CD8-positive, alpha-beta memory T cell (primary cell): ENCODE measurements at regions not wholly inside any gene's neighbourhood (a gene's known extent, or its start where the extent isn't known, plus 50 kb on each side); places are given as distances from the start of the nearest gene placed in this dataset.
A peak's percentile ranks its signal among the peaks of the same experiment; 100 is the strongest.

Source experiments
- CTCF ChIA-PET: fragments of 350-600 bp; sonication (Branson Sonifier 250); formaldehyde crosslinking; loops from one replicate; lab custom pipeline; 2021; ENCODE audit warnings: antibody characterized with exemption; lab: Charles Lee
- POLR2A ChIA-PET: fragments of 350-600 bp; sonication (Branson Sonifier 250); formaldehyde crosslinking; loops from one replicate; lab custom pipeline; 2021; ENCODE audit warnings: antibody characterized with exemption; lab: Charles Lee
- DNase-seq, 5 donors: peaks; one replicate each; pipeline versions ENCODE4 v3.0.0 to v3.0.0-alpha.2; 2020 to 2022; ENCODE audit warnings: mixed read lengths in 1 of 5
- H3K27ac ChIP-seq: one replicate; pipeline ENCODE4 v1.7.0; 2013; ENCODE audit warnings: low read depth, mild to moderate bottlenecking, low read length, moderate library complexity
- H3K27me3 ChIP-seq: 2 replicates; pipeline ENCODE4 v1.7.0; 2013; ENCODE audit warnings: low read length, mild to moderate bottlenecking; ENCODE audit not compliant: insufficient read depth, poor library complexity, severe bottlenecking
- H3K36me3 ChIP-seq: 2 replicates; pipeline ENCODE4 v1.7.0; 2013; ENCODE audit warnings: mild to moderate bottlenecking, low read length, moderate library complexity; ENCODE audit not compliant: insufficient read depth
- H3K4me1 ChIP-seq: 2 replicates; pipeline ENCODE4 v1.7.0; 2013; ENCODE audit warnings: mild to moderate bottlenecking, low read length, moderate library complexity; ENCODE audit not compliant: insufficient read depth
- H3K4me3 ChIP-seq: 2 replicates; pipeline ENCODE4 v1.7.0; 2013; ENCODE audit warnings: mild to moderate bottlenecking, low read length
- H3K9me3 ChIP-seq: 2 replicates; pipeline ENCODE4 v1.7.0; 2013; ENCODE audit warnings: mild to moderate bottlenecking, low read length
- H3K27ac Mint-ChIP-seq, 8 donors: one replicate each; pipeline ENCODE4 v1.8.0; 2020 to 2021; ENCODE audit warnings: mixed read lengths in 8 of 8, mild to moderate bottlenecking in 6 of 8, inconsistent platforms in 3 of 8, moderate library complexity in 3 of 8
- H3K27me3 Mint-ChIP-seq, 2 donors: one replicate each; pipeline ENCODE4 v1.8.0; 2020 to 2021; ENCODE audit warnings: mixed read lengths in 2 of 2, mild to moderate bottlenecking in 1 of 2, moderate library complexity in 1 of 2
- H3K36me3 Mint-ChIP-seq, 3 donors: one replicate each; pipeline ENCODE4 v1.8.0; 2020 to 2021; ENCODE audit warnings: mixed read lengths in 3 of 3, inconsistent platforms in 1 of 3, mild to moderate bottlenecking in 1 of 3
- H3K4me1 Mint-ChIP-seq, 3 donors: one replicate each; pipeline ENCODE4 v1.8.0; 2020 to 2021; ENCODE audit warnings: mixed read lengths in 3 of 3, inconsistent platforms in 1 of 3, mild to moderate bottlenecking in 1 of 3
- H3K4me3 Mint-ChIP-seq, 7 donors: one replicate each; pipeline ENCODE4 v1.8.0; 2020 to 2021; ENCODE audit warnings: mixed read lengths in 7 of 7, mild to moderate bottlenecking in 6 of 7, moderate library complexity in 4 of 7, inconsistent platforms in 2 of 7
- H3K9me3 Mint-ChIP-seq, 5 donors: one replicate each; pipeline ENCODE4 v1.8.0; 2020 to 2022; ENCODE audit warnings: mixed read lengths in 5 of 5, mild to moderate bottlenecking in 3 of 5, moderate library complexity in 2 of 5, inconsistent platforms in 1 of 5

- Mint-ChIP-seq H3K9me3 (no peaks in the 10 kb centered on the region), H3K36me3 (no peaks in the 10 kb centered on the region), H3K27ac (no peak overlapping the region)
Measured at GRCh38 chr6:43935921-43936439, 166.0 kb downstream of the VEGFA start.

DNA sequence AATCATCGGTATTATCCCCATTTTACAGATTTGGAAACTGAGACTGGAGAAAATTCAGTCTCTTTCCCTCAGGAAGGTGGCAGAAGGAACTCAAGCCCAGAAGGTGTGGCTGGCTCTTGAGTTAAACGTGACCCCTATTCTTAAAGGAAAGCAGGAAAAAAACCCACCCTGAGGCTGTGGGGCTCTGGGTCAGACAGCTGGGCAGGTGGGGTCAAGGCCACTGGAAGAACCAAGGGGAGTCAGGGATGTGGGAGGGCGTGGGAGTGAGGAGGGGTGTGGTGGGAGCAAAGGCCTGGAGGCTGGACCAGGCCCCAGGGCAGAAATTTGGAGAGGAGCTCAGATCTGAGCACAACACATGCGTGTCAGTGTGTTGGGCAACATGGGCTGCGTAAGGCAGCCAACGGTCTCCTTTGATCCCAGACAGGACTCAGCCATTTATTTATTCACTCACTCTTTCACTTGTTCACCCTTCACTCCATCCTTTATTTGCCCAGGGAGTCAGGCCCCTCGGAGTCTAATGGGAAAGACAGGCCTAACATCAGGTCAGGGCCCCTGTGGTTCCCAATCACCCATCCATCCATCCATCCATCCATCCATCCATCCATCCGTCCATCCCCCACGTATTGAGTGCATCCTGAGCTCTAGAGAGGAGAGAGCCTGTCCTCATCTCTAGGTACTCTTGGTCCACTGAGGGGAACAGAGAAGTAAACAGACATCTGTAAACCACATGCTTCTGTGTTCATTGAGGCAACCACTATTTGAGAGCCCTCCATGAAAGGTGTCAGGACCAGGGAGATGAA, 165.0 kb downstream of the VEGFA start:
- Histone ChIP-seq H3K36me3 (no peaks in the 10 kb centered on the region), H3K27ac (no peak overlapping the region), H3K27me3 (no peaks in the 10 kb centered on the region), H3K4me3 (no peak overlapping the region), H3K9me3 (no peaks in the 10 kb centered on the region), H3K4me1 (no peaks in the 10 kb centered on the region)
- Mint-ChIP-seq H3K27me3 (no peaks in the 10 kb centered on the region), H3K4me3 (no peak overlapping the region), H3K4me1 (no peaks in the 10 kb centered on the region), H3K36me3 (no peaks in the 10 kb centered on the region), H3K27ac (peak overlapping the region in 1 of 8 donors; percentile 38), H3K9me3 (no peaks in the 10 kb centered on the region)
- POLR2A ChIA-PET, result no interaction called here
- no peak for DNase-seq
- CTCF ChIA-PET, result no interaction called here

More at GRCh38 chr6:43935921-43936439, 166.0 kb downstream of the VEGFA start:
- H3K4me1 Mint-ChIP-seq, result no peaks in the 10 kb centered on the region
- no peak overlapping the region for H3K4me3 Mint-ChIP-seq
- CTCF ChIA-PET, result no interaction called here
- H3K27me3 Mint-ChIP-seq, result no peaks in the 10 kb centered on the region
- Histone ChIP-seq H3K4me1 (no peaks in the 10 kb centered on the region), H3K27me3 (no peaks in the 10 kb centered on the region), H3K36me3 (no peaks in the 10 kb centered on the region), H3K9me3 (no peaks in the 10 kb centered on the region), H3K4me3 (no peak overlapping the region), H3K27ac (peak overlapping the region; percentile 24)
- DNase-seq, result no peak
- POLR2A ChIA-PET, result no interaction called here

DNA sequence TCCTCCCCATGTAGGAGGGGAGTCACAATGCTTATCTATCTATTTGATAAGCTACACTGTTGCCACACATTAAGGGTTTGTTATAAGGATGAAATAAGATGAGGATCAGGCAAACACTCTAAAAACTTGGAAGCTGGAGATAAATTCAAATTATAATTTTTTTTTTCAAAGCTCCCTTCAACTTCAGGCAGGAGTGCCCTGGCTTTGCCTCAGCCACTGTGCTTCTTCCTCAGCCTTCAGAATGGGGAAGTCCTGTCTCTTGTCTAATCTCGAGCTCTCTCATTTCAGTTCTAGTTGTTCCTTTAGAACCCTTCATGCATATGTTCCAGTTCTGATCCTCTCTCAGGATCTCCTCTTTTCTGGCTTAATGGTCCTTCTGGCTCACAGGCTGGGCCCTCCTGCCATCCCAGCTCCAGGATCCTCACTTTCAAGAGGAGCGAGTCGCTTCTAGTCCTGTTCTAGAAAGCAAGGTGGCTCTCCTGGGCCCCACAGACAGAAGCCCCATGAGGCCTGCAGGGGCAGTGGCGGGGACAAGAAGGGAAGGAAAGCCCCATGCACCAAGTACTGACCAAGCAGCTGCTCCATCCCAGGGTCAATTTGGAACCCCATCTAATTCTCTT, 164.3 kb downstream of the VEGFA start:
- no peak overlapping the region for H3K4me3 Mint-ChIP-seq
- Histone ChIP-seq H3K27ac (no peak overlapping the region), H3K4me1 (no peaks in the 10 kb centered on the region), H3K9me3 (no peaks in the 10 kb centered on the region), H3K36me3 (no peaks in the 10 kb centered on the region), H3K4me3 (no peak overlapping the region), H3K27me3 (no peaks in the 10 kb centered on the region)
- H3K27ac Mint-ChIP-seq, result peak overlapping the region in 2 of 8 donors; percentile 23 to 29
- CTCF ChIA-PET, result no interaction called here
- no peaks in the 10 kb centered on the region for H3K36me3 Mint-ChIP-seq
- peak in 1 of 5 donors; percentile 8 for DNase-seq
- POLR2A ChIA-PET, result no interaction called here
- no peaks in the 10 kb centered on the region for H3K27me3 Mint-ChIP-seq
- no peaks in the 10 kb centered on the region for H3K4me1 Mint-ChIP-seq
- H3K9me3 Mint-ChIP-seq, result no peaks in the 10 kb centered on the region

DNA sequence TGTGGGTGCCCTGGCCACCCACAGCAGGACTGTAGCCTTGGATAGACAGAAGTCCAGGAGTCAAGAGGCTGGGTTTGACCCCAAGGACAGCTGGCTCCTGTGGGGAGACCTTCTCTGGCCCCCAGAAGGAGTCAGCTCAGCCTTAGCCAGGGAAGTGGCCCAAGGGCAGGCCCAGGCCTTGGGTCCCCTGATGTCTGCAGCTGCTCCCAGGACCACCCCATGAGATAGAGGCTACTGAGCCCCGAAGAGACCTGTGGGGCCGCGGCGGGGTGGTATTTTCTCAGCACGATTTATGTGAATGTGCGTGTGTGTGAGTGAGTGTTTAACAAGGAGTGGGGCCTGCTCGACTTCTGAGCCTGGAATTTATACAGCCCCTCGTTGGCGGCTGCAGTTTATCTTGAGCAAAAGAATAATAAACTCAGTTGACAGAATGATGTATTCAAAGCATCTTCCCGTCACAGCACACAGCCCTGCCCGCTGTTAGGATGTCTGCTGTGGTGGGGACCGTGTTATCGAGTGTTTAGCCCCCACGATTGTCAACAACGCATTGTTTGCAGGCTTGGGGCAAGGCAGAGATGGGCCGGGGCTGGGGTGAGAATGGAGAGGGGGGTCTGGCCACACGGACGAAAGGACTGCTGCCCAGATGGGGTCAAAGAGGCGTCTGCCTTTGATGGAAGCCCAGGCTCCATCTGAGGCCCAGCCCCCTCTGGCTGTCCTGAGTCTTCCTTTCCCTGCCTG, 163.3 kb downstream of the VEGFA start:
- Histone ChIP-seq H3K9me3 (no peaks in the 10 kb centered on the region), H3K27me3 (no peaks in the 10 kb centered on the region), H3K4me1 (peaks cover under 1% of the 10 kb centered on the region), H3K4me3 (no peak overlapping the region), H3K27ac (no peak overlapping the region), H3K36me3 (no peaks in the 10 kb centered on the region)
- peak in 1 of 5 donors; percentile 28 for DNase-seq
- POLR2A ChIA-PET, result no interaction called here
- no peaks in the 10 kb centered on the region for H3K36me3 Mint-ChIP-seq
- no peaks in the 10 kb centered on the region for H3K27me3 Mint-ChIP-seq
- no peak overlapping the region for H3K4me3 Mint-ChIP-seq
- H3K9me3 Mint-ChIP-seq, result no peaks in the 10 kb centered on the region
- H3K4me1 Mint-ChIP-seq, result no peaks in the 10 kb centered on the region
- no peak overlapping the region for H3K27ac Mint-ChIP-seq
- CTCF ChIA-PET, result no interaction called here

- Mint-ChIP-seq H3K4me1 (peaks cover 0 to 5% (median 3%) of the 10 kb centered on the region in 3 donors), H3K9me3 (no peaks in the 10 kb centered on the region), H3K36me3 (no peaks in the 10 kb centered on the region), H3K4me3 (no peak overlapping the region), H3K27me3 (no peaks in the 10 kb centered on the region), H3K27ac (no peak overlapping the region)
- POLR2A ChIA-PET, result no interaction called here
- DNase-seq, result peak in 1 of 5 donors; percentile 23
- Histone ChIP-seq H3K27ac (no peak overlapping the region), H3K27me3 (no peaks in the 10 kb centered on the region), H3K36me3 (no peaks in the 10 kb centered on the region), H3K9me3 (no peaks in the 10 kb centered on the region), H3K4me1 (peaks cover 8% of the 10 kb centered on the region), H3K4me3 (no peak overlapping the region)
- CTCF ChIA-PET, result no interaction called here
Measured at GRCh38 chr6:43932259-43933147, 162.5 kb downstream of the VEGFA start.

DNA sequence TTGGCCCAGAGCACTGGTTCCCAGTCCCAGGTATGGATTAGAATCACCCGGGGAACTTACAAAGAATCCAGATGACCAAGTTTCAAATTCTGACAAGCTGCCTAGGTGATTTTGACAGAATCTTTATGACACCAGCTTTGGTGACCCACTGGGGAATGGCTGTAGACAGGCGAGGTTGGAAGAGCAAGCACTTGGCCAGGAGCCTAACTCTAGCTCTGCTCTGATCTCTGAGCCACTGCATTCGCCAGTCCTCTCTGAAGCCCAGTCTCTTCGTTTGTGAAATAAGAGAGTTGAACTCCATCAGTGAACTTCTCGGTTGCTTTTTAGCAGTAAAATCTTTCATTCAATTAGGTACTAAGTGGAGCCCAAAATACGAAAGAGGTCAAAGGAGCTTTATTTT, 161.2 kb downstream of the VEGFA start:
- no peak overlapping the region for H3K4me3 ChIP-seq
- H3K9me3 ChIP-seq, result no peaks in the 10 kb centered on the region
- CTCF ChIA-PET, result interaction anchor here (1.2 kb wide), 1 partner anchor 14 kb away, joined by 3 read pairs; no protein-coding TSS in a partner anchor
- Mint-ChIP-seq H3K4me3 (no peak overlapping the region), H3K9me3 (no peaks in the 10 kb centered on the region), H3K27ac (no peak overlapping the region), H3K4me1 (peaks cover 0 to 7% (median 3%) of the 10 kb centered on the region in 3 donors), H3K27me3 (no peaks in the 10 kb centered on the region), H3K36me3 (no peaks in the 10 kb centered on the region)
- no peaks in the 10 kb centered on the region for H3K36me3 ChIP-seq
- POLR2A ChIA-PET, result no interaction called here
- no peak for DNase-seq
- no peaks in the 10 kb centered on the region for H3K27me3 ChIP-seq
- H3K4me1 ChIP-seq, result peaks cover 8% of the 10 kb centered on the region
- no peak overlapping the region for H3K27ac ChIP-seq

DNA sequence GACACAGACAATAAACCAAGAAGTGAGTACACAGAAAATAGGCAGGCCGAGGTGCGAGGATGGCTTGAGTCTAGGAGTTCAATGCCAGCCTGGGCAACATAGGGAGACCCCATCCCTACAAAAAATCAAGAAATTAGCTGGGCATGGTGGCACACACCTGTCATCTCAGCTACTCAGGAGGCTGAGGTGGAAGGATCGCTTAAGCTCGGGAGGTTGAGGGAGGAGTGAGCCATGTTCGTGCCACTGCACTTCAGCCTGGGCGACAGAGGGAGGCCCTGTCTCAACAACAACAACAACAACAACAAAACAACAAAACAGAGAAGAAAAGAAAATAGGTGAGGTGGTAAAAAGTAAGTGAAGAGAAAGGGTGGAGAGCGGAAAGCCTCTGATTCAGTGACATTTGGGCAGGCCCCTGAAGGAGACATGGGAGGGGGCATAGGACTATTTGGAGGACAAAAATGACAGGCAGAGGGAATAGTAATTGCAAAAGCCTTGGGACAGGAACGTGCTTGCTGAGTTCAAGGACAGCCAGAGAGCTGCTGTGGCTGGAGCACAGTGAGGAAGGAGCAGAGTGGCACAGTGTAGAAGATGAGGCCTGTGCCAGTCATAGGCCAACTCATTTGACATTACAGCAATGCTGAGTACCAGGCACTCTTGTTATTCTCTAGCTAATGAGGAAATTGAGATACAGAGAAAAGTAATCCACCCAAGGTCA, 160.6 kb downstream of the VEGFA start:
- no peak for DNase-seq
- no peak overlapping the region for H3K4me3 Mint-ChIP-seq
- Histone ChIP-seq H3K27ac (no peak overlapping the region), H3K27me3 (no peaks in the 10 kb centered on the region), H3K9me3 (no peaks in the 10 kb centered on the region), H3K36me3 (no peaks in the 10 kb centered on the region), H3K4me3 (no peak overlapping the region), H3K4me1 (peaks cover 8% of the 10 kb centered on the region)
- H3K27me3 Mint-ChIP-seq, result no peaks in the 10 kb centered on the region
- ChIA-PET CTCF (interaction anchor here (1.2 kb wide), 1 partner anchor 14 kb away, joined by 3 read pairs; no protein-coding TSS in a partner anchor), POLR2A (no interaction called here)
- H3K4me1 Mint-ChIP-seq, result peaks cover 1 to 8% (median 4%) of the 10 kb centered on the region in 3 donors
- H3K9me3 Mint-ChIP-seq, result no peaks in the 10 kb centered on the region
- H3K27ac Mint-ChIP-seq, result peak overlapping the region in 1 of 8 donors; percentile 91
- no peaks in the 10 kb centered on the region for H3K36me3 Mint-ChIP-seq
